UCSD-AML1 (cell line): ENCODE measurements at regions not wholly inside any gene's neighbourhood (a gene's known extent, or its start where the extent isn't known, plus 50 kb on each side); places are given as distances from the start of the nearest gene placed in this dataset.

Experiments
- DNase-seq: peaks from one replicate; lab custom pipeline; 2025; ENCODE audit not compliant: unreplicated experiment; lab: John Stamatoyannopoulos, UW

DNA sequence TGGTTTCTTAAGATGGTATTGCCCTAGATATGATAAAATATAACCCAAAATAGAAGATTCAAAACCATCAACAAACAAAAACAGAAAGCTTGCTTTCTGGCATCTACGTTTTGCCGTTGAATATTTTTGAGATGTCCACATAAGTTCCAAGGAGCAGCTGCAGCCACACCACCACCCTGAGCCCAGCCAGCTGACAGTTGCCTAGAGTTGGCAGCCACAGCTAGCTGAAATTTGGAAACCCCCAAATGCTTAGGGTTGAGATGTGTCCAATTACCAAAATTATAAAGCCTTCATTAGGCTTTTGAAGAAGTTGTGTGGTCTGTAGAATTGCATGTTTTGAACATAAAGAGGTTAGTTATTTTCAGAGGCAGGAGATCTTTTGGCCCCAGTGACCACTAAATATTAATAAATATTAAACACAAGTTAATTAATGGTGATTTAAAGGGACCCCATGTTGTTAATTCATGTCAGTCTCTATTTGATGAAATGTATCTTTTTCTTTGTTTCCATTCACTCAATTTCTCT lies 118.1 kb upstream of the DTNA start:
- DNase-seq: no peak

DNA sequence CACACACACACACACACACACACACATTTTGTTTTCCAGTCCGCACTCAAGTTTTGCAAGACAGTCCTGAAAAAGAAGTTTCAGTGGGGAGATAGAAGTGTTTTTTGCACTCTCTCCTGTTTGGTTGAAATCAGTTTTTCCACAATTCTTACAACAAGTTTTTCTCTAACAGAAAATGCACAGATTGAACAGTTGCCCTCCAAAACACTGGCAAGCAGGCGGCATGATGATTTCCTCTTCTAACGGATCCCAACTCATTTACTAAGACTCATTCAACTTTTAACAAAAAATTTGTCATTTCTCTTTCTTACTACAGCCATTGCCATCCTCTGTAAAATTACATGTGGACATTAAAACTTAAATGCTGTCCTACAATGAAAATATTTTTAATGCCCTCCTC lies 117.6 kb upstream of the DTNA start:
- no peak for DNase-seq

DNA sequence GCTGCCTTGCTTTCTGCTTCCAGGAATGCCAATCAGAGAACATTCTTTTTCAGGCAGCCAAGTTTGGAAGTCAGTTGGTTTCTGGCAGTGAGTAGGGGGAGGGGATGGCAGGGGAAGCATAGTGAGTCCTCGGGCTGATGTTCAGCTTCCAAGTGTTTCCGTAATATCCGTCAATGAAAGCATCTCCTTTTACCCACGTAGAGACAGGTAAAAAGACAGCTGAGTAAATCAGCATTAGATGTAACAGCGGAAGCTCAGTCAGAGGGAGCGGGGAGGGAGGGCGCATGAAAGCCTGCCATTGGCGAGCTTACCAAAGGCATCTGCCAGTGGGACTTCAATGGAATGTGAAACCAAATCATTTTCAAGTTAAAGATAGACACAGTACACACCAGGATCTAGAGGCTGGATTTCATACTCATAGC lies 117.1 kb upstream of the DTNA start:
- no peak for DNase-seq

DNA sequence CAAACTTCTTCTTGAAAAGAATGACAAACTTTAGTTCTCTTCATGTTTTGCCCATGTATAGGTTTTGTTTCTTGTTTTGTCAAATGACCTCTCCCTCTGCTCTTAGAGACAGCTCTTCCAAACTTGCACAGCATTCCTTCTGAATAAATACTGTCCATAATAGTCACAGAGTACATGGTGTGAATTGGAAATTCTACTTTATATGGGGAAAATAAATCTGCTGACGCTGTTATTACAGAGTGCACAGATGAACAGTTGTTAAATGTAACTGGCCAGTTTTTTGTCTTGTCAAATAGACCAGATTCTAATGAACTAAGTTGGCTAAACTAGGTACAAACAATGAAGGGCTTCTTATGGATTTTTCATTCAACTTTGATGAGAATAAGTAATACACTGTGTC lies 115.8 kb upstream of the DTNA start:
- no peak for DNase-seq

DNA sequence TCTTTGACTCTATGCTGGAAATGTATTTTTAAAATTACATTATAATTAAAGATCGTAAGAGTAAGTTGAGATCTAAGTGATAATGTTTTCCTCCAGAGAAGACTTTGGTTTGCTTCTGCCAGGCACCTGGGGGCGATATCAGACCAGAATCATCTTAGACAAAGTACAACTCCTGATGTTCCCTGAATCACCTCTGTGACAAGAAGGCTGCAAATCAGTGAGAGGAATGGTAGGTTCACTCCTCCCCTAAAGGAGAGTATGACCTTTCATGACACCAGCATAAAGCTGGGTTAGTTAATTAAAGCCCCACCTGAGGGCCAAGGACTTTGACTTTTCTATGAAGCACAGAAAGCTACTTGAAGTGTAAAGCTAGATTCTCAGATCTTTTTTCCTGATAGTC lies 114.4 kb upstream of the DTNA start:
- DNase-seq: no peak

DNA sequence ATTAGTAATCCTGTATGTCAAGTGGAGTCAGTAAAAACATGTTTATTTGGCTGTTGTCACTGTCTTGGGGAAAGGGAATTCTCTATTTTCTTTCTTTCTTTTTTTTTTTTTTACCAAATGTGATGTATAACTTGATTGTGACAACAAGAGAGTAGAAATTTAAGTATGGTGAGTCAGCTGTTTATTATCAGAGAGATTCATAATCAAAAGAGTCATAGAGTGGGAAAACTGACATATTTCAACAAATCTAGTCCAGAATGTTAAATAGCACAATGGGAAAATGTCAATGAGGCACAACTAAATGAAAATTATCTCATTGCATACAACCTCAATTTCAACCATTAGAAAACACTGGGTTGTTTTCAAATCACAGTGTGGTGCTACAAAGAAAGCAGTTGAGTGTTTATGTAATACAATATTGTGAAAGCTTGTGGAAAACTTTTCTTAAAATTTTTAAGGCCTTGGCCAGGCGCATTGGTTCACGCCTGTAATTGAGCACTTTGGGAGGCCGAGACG lies 111.9 kb upstream of the DTNA start:
- DNase-seq: no peak

DNA sequence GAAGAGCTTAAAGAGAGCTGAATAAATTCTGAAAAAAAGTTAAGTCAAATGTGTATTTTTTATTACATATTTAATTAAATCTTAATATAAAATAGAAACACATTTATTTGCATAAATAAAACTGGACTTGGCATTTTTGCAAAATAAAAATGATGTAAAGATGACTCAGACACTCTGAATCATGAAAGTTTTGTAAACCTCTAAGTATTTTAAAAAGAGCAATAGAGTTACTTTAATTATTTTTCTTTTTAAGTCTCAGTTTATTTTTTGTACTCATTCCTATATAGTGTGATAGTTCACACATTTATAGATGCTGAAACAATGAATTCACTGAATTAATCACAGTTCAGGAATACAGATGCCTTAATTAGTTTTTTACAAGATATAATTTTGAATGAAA lies 109.9 kb upstream of the DTNA start:
- no peak for DNase-seq

DNA sequence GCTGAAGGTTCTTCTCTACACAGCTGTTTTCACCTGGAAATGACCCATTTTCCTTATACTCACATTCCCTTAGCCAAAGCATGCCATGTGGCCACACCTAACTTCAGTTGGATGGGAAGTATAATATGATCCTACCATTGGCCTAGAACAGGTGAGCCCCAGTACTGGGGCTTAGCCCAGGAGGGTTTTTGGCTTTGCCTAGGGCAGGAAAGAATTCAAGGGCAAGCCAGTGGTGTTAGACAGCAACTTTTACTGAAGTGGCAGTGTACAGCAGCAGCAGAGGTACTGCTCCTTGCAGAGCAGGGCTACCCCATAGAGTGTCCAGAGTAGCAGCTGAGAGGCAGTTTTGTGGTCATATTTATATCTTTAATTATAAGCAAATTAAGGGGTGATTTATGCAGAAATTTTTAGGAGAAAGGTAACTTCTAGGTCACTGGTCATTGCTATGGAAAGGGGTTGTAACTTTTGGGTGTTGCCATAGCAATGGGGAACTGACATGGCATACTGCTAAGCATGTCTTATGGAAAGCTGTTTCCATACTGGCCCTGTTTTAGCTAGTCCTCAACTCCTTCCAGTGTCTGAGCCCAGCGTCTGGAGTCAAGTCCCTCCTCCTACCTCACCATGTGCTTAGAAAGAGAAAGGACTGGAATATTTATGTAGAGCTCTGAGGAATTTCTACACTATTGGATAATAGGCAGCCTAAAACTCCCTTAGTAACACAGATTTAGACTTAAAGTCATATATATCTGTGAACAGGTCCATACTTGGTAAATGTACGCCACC lies 109.0 kb upstream of the DTNA start:
- DNase-seq: no peak

DNA sequence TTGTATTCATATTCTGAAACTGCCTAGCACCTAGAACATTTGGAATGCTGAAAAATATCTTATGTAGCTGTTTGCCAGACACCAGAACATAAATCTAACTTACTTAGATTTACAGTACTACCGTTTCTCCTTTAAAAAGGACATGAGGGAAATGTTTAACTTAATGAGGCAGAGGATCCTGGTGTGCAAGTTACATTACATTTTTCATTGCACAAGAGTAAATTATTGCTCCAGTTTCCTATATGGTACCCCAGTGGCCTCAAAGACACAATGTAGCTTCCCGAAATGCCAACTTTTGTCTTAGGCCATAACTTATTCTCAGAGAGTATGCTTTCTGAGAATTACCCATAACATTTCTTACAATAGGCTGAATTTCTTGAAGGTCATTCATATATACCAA lies 105.5 kb upstream of the DTNA start:
- DNase-seq: no peak

DNA sequence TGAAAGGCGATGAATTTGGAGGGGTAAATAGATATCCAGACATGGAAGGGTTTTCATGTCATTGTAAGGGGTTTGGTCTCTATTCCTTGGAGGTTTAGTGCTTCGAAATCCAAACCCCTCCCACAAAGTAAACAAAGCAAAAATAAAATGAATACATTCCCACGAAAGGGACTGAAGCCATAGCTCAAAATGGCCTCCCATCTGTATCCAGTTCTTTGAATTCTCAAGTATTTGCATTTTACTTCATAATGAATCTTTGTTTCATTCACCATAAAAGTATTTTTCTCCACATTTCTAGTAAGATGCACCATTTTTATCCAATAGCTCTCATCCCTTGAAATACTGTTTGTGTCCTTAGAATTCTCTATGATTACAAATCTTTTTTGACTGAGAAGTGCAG lies 103.2 kb upstream of the DTNA start:
- DNase-seq: no peak

DNA sequence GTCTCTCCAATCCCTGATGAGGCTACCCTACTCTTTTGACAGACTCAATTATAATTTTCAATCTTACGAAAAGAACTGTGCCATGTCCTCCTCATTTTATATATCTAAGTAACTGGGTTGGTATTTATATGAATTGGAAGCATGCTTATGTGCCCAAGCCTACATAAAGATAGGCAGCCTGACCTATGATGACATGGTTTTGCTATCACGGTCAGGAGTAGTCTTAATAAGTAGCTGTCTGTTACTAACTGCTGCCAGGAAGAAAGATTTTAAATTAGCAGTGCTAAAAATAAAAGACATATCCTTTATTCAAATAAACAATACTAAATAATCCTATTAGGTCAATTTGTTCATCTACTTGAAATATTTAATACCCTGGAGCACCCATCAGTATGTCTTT lies 102.0 kb upstream of the DTNA start:
- DNase-seq: no peak

DNA sequence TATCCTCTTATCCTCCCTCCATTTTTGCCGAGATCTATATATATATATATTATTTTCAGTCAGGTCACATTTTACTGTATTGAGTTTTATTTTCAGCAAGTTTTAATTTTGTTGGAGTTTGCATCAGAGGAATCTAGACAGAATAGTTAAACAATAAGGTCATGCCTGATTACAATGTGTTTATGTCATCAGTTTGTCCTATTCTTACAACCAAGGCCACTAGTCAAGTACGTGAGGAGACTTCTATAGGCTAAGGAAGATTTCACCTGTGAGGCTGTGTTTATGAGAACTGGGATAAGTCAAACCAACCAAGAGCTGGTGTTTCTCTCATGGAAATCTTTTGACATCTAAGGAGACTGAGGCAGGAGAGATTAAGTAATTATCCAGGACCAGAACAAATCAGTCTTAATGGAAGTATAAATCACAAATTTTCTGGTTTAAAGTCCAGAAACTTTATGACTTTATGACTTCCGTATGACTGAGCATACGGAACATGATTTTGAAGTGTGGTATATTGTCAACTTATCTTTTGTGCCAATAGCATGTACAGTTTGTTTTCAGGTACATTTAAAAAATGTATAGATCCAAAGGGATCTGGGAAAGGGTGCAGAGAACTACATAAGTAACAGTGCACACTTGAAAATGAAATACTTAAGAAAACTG lies 100.0 kb upstream of the DTNA start:
- no peak for DNase-seq

DNA sequence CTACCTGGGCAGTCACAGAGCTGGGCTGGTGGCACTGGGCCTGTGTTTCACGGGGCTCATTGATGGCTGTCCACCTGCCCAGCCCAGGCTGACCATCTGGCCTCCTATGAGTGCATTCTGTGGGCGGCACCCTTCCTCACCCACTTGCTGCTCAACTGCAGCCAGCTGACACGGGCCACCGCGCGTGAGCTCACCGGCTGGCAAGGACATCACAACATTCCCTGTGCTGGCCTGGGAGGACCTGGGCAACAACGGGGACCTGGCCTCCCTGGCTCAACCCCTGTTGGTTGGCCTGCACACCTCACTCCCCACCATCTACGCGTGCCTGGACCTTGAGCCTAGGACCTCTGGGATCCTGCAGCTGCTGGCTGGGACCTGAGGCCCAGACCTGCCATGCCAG lies 98.2 kb upstream of the DTNA start:
- DNase-seq: no peak

DNA sequence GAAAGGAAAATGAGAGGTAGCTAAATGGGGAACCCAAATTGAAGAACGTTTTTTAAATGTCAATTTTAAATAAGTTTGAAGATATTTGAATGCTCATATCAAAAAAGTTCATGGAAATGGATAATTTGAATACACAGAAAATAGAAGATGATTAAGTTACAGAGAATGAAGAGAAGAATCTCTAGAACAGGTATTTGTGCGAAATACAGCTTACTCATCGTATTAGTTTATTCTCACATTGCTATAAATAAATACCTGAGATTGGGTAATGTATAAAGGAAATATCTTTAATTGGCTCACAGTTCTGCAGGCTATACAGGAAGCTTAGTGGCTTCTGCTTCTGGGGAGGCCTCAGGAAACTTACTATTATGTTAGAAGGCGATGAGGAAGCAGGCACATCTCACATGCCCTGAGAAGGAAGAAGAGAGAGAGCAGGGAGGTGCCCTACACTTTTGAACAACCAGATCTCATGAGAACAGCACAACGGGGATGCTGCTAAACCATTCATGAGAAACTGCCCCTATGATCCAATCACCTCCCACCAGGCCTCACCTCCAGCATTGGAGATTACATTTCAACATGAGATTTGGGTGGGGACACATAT lies 89.7 kb upstream of the DTNA start:
- DNase-seq: no peak

DNA sequence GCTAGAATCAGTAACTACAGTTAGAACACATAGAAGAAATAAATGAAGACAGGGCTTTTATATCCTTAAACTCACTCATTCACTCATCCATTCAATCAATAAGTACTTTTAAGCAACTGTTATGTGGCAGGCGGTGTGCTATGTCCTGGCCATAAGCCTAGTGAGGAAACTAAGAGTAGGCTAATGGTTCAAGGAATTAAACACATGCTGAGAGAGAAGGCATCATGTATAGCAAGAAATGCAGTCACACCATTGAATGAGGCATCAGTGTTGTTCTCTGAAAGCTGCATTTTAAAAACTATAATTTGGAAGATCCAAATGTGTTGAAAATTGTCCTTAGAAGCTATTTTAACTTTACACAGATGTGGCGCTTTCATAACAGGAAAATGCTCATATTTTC lies 86.5 kb upstream of the DTNA start:
- no peak for DNase-seq

DNA sequence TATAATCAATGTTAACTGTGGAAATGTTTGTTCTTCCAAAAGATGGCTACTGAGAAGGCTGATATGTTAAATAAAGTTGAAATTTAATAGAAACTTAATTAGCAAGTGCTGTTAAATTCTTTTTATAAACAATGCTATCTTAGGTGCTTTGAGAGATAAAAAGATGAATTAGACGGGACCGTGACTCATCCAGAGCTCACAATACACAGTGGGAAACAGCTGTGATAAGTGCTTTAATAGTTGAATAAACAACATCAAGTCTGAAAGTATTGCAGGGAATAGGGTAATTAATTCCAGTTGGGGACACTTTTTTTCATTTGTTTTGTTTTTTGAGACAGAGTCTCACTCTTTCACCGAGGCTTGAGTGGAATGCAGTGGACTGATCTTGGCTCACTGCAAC lies 85.5 kb upstream of the DTNA start:
- no peak for DNase-seq

DNA sequence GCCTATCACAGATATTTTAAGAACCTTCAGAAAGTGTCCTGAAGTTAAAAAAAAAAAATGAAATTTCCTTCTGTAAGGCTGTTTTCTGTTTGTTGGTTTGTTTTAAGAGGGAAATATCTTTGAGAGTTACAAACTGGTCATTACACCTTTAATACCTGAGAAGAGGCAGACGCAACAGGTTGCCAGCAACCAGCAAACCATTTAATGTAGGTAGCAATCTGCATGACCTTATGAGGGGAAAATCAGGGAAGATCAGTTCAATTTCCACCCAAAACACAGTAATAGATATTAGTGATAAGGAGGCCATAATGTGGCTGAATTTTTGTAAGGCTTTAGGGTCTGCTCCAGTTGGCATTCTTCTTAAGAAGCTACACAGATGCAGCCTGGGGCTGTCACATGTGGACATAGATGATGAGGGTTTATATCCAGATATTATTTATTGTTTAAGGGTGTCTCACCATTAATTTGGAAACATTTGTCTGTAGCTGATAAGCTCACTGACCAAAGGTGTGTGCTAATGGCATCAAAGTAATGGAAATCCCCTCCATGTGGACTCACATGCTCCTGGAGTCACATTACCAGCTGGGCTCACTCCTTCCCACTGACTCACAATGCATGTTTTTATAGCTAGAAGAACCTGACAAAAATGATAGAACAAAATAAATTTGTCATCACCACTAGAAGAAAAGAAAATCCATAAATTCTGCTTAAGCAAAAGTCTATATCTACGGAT lies 83.5 kb upstream of the DTNA start:
- no peak for DNase-seq

DNA sequence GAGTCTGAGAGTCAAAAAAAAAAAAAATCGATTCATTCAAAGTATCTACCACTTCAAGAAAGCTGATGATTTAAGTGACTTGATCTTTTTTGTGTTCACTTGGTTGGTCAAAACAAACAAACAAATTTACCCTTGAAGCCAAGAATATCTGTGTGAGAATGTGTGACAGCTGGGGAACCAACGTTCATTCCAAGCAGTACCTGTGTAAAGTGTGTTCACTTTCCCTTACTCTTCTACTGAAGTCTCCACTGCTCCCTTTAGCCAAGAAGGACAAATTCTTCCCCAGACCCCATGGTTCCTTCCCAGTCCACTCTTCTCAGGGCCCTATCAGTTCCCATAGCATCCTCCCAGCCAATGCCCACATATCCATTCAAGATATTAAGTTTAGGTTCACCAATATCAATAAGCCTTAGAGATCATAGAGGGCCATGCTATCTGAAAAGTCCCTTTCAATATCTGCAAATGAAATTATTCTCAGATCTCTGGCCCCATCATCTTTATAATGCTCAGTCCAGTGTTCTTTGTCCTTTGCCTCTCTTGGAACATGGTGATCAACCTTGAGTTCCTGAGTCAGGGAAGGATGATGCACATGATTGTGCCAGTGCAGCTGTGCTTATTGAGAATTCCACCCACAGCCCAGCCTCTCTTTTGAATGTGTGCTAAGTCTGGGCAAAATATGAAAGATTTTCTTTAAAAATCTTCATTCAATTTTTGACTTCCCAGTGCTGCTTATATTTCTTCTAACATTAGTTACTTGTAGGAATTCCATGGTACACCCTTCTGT lies 82.8 kb upstream of the DTNA start:
- no peak for DNase-seq

DNA sequence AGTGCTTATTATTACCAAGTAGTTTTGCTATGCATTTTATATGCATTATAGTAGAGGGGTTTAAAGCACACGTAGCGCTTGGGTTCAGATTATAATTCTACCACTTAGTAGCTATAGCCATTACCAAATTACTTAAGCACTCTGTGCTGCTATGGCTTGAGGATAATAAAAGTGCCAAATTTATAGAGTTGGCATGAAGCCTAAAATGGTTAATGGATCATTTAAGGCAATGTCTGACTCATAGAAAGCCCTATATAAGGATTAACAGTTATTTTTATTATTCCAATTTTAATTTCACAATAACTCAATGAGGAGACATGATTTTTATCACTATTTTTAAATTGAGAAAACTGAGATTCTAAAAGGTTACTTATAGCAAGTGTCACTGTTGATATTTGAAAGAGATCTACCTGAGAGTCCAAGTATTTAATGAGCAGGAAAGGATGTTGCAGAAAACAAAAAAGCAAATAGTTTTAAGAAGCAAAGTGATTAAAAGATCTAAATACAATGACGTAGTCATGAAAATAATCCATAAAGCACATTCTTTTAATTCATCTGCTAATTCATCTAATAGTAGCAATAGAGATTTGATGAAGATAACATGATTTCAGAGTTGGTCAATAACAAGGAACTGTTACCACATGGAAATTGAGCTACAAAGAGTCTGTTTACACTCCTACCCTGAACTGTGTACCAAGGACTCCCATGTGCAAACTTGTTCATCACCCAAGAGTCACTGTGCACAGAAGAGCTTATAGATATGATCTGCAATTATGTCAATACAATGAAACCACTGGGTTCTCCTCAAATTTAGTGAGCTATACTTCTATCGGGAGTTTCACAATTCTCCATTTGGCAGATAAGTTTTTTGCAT lies 78.8 kb upstream of the DTNA start:
- no peak for DNase-seq

DNA sequence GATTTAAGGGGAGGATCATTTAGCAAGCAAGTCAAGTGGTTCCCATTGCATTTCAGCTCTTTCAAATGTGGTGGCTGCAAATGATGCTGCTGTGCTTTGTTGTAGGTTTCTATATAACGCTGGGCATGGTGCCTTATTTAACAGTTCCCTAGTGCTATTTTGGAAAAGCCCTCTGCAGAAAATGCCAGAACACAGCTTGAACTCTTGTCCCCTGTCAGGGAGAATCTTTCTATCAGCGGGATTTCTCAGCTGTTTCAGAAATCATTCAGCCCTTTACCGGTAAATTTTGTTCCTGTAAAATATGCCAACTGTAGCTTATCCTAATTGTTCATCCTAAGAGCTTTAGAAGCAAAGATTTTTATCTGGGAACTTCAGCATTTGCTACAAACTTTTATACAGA lies 77.8 kb upstream of the DTNA start:
- DNase-seq: no peak
